Lower leg skin (tissue), 4 donors: ENCODE measurements at regions not wholly inside any gene's neighbourhood (a gene's known extent, or its start where the extent isn't known, plus 50 kb on each side); places are given as distances from the start of the nearest gene placed in this dataset.

Source experiments
- DNase-seq, 2 donors: peaks; one replicate each; pipeline ENCODE4 v3.0.0-alpha.2; 2019; ENCODE audit warnings: low spot score in 2 of 2
- H3K4me3 ChIP-seq: fragments of 200-600 bp; sonication (generic); 2 replicates; pipeline ENCODE4 v1.5.1; 2017; ENCODE audit warnings: mild to moderate bottlenecking, low read depth; ENCODE audit not compliant: poor library complexity, severe bottlenecking
- POLR2A ChIP-seq, 2 donors: fragments of 450-650 bp; IDR thresholded peaks; one replicate each; pipeline ENCODE4 v1.6.1; 2016 to 2017; ENCODE audit warnings: antibody characterized with exemption in 2 of 2, mild to moderate bottlenecking in 1 of 2, moderate library complexity in 1 of 2
- WGBS, 2 donors: methylation state at CpG; one replicate each; pipeline ENCODE4 v1.1.5; 2018; 5-methylcytosine and 5-hydroxymethylcytosine counted together
- intact Hi-C: fragments of 100-400 bp; cut with DNase I; formaldehyde crosslinking; loops from one replicate; pipeline ENCODE4 v1.15.0; 2023; ENCODE audit warnings: low total_unique reads
- TF ChIP-seq, protein P1 (sequence below), 3 donors: fragments of 450-650 bp; IDR thresholded peaks; one replicate each; pipeline ENCODE4 v1.5.1; 2016; ENCODE audit warnings: antibody characterized with exemption in 3 of 3, mild to moderate bottlenecking in 3 of 3, moderate library complexity in 2 of 3

- no peak for TF ChIP-seq POLR2A (IDR thresholded peaks at IDR 0.05)
- TF ChIP-seq, protein P1, sequence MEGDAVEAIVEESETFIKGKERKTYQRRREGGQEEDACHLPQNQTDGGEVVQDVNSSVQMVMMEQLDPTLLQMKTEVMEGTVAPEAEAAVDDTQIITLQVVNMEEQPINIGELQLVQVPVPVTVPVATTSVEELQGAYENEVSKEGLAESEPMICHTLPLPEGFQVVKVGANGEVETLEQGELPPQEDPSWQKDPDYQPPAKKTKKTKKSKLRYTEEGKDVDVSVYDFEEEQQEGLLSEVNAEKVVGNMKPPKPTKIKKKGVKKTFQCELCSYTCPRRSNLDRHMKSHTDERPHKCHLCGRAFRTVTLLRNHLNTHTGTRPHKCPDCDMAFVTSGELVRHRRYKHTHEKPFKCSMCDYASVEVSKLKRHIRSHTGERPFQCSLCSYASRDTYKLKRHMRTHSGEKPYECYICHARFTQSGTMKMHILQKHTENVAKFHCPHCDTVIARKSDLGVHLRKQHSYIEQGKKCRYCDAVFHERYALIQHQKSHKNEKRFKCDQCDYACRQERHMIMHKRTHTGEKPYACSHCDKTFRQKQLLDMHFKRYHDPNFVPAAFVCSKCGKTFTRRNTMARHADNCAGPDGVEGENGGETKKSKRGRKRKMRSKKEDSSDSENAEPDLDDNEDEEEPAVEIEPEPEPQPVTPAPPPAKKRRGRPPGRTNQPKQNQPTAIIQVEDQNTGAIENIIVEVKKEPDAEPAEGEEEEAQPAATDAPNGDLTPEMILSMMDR (IDR thresholded peaks at IDR 0.05), result no peak
- intact Hi-C loops, result no loop called here
- 88 to 92% methylated on average over 3 of the region's 3 CpGs for WGBS, 2 donors
- DNase-seq, result no peak
- H3K4me3 ChIP-seq, result no peak overlapping the region
These were observed 201.6 kb downstream of the RWDD3 start for GRCh38 chr1:95435611-95436010.

DNA sequence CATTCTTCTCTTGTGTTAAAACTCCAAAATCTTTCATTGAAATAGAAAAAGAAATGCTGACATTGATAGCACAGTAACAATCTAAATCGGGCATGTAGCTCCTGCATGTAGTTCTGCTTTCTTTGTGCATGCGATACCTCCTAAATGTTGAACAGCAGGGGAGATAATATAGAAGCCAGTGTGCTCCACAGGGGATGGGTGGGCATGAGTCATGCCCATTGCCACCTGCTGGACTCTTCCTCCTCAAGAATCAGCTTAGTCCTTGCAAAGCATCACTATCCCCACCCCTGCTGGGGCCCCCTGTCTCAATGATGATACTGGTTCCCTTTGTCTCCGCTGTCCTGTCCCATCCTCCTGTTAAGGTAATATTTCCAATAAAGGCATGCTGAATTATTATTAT is 203.0 kb downstream of the RWDD3 start:
- TF ChIP-seq POLR2A (IDR thresholded peaks at IDR 0.05), result no peak
- TF ChIP-seq, protein P1 (IDR thresholded peaks at IDR 0.05), result no peak
- no peak for DNase-seq
- WGBS, 2 donors, result 76 to 78% methylated on average over 3 of the region's 3 CpGs
- no peak overlapping the region for H3K4me3 ChIP-seq
- intact Hi-C loops, result no loop called here

DNA sequence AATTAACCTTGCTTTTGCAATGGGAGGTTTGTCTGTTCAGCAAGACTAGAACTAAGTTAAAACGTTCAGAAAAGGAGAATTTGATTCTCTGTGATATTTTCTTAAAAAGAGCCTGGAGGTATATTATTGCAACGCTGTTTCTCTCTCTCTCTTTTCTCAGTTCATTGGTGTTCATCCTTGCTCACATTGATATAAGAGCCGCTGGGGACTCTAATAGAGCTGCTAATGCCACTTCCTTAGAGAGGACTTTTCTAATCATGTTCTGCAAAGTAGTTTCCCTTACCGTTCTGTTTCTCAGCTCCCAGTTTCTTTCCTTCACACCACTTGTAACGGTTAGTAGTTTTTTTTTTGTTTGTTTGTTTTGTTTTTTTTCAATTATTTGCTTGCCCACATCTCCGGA is 203.8 kb downstream of the RWDD3 start:
- DNase-seq, result no peak
- 43 to 47% methylated on average over 6 of the region's 6 CpGs for WGBS, 2 donors
- TF ChIP-seq POLR2A (IDR thresholded peaks at IDR 0.05), result no peak
- TF ChIP-seq, protein P1 (IDR thresholded peaks at IDR 0.05), result no peak
- no peak overlapping the region for H3K4me3 ChIP-seq
- intact Hi-C loops, result no loop called here

DNA sequence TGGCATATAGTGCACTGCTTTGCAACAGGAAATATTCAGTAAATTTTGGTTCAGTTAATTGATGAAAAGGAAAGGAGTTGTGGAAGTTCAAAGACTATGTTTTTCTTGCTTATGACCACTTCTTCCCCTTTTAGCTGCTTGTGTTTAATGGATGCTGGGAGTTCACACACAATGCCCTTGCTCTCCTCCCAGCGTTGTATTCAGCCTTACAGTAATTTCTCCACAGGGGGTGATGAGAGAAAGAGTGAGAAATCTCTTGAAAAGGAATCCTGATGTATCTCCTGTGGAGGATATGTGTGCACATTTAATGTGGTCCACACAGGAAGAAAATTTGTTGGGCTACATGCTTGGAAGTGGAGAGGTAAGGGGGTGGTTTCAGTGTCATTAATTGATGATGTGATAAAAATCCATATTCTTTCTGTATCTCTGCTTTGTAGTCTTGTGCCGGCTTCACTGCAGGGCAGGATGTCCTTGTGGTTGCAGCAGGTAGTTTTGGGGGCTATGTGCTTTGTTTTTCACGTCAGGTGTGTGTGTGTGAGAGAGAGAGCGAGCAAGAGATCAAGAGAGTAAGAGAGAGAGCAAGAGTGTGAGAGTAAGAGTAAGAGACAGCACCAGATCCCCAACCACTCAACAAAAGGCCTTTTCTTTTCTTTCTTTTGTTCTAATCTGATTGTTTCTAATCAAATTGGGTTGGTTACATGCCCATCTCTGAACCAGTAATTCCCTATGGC is 204.4 kb downstream of the RWDD3 start:
- no peak for DNase-seq
- intact Hi-C loops, result no loop called here
- 60 to 70% methylated on average over 4 of the region's 4 CpGs for WGBS, 2 donors
- TF ChIP-seq POLR2A (IDR thresholded peaks at IDR 0.05), result no peak
- TF ChIP-seq, protein P1 (IDR thresholded peaks at IDR 0.05), result no peak
- H3K4me3 ChIP-seq, result no peak overlapping the region

- no peak overlapping the region for H3K4me3 ChIP-seq
- WGBS, 2 donors, result 64 to 67% methylated on average over 4 of the region's 4 CpGs
- TF ChIP-seq, protein P1 (IDR thresholded peaks at IDR 0.05), result no peak
- no peak for TF ChIP-seq POLR2A (IDR thresholded peaks at IDR 0.05)
- DNase-seq, result no peak
- intact Hi-C loops, result no loop called here
These were observed 206.5 kb downstream of the RWDD3 start for GRCh38 chr1:95440511-95440910.

- no peak for DNase-seq
- WGBS, 2 donors, result 94 to 97% methylated on average over 3 of the region's 3 CpGs
- intact Hi-C loops, result no loop called here
- no peak for TF ChIP-seq POLR2A (IDR thresholded peaks at IDR 0.05)
- TF ChIP-seq, protein P1 (IDR thresholded peaks at IDR 0.05), result no peak
- H3K4me3 ChIP-seq, result no peak overlapping the region
These were observed 215.5 kb downstream of the RWDD3 start for GRCh38 chr1:95449516-95449915.
